ENCODE measurements at regions not wholly inside any gene's neighbourhood (a gene's known extent, or its start where the extent isn't known, plus 50 kb on each side); places are given as distances from the start of the nearest gene placed in this dataset.

DNA sequence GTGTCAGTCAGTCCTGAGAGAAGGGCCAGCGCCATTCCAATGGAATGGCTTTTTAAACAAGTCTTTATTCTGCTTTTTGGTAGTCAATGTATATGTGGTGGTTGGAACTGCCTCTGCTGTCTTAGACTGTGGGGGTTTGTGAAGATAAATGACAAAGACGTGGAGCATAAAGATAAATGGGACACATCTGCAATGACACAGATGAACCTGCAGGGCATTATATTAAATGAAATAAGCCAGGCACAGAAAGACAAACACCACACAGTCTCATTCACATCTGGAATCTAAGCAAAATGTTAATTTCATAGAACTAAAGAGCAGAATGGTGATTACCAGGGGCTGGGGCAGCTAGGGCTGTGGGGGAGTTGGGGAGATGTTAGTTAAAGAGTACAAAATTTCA is 912.8 kb upstream of the MAN1A1 start:
- ChIA-PET POLR2A (no interaction called here), CTCF (no interaction called here)
- no peak for DNase-seq (ENCODE audit: extremely low spot score)
- TF ChIP-seq, protein P1, sequence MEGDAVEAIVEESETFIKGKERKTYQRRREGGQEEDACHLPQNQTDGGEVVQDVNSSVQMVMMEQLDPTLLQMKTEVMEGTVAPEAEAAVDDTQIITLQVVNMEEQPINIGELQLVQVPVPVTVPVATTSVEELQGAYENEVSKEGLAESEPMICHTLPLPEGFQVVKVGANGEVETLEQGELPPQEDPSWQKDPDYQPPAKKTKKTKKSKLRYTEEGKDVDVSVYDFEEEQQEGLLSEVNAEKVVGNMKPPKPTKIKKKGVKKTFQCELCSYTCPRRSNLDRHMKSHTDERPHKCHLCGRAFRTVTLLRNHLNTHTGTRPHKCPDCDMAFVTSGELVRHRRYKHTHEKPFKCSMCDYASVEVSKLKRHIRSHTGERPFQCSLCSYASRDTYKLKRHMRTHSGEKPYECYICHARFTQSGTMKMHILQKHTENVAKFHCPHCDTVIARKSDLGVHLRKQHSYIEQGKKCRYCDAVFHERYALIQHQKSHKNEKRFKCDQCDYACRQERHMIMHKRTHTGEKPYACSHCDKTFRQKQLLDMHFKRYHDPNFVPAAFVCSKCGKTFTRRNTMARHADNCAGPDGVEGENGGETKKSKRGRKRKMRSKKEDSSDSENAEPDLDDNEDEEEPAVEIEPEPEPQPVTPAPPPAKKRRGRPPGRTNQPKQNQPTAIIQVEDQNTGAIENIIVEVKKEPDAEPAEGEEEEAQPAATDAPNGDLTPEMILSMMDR (IDR thresholded peaks at IDR 0.05; ENCODE audit: control extremely low read depth, extremely low read depth, low read depth, missing control alignments), result no peak

DNA sequence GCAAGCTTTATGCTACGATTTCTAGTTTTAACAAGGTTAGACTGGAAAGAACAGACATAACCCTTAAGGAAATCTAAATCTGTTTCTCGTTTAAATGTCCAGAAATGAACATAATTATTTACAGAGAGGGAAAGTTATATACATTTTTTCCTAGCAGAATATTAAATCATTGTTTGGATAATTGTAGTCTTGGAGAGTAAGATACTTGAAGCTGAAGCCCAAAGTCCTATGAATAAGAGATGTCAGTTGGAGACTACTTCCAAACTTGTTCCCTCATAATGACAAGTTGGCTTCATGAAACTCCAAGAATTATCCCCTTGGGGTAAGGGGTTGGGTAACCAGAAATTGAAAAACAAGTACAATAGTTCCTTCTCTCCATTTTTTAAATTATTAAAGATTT is 911.1 kb upstream of the MAN1A1 start:
- POLR2A ChIA-PET, result no interaction called here
- CTCF ChIA-PET, result no interaction called here

DNA sequence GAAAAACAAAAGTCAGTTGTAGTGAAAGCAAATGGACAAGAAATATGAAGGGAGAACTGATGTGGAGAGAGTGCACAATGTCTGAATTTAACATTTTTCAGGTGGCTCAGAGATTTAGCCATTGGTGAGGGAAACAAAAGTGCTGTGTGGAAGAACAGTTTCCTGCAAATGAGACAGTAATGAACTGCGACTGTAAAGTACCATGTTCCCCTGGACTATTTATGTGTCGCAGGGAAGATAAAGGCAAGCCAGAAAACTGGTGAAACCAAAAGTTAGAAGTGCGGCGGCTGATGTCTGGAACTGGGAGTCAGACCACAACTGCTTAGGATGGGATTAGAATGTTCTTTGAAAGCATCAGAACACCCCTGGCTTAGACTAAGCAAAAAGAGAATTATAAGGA is 905.1 kb upstream of the MAN1A1 start:
- TF ChIP-seq, protein P1 (IDR thresholded peaks at IDR 0.05; ENCODE audit: control extremely low read depth, extremely low read depth, low read depth, missing control alignments), result no peak
- DNase-seq (ENCODE audit: extremely low spot score), result no peak
- POLR2A ChIA-PET, result no interaction called here
- CTCF ChIA-PET, result no interaction called here

More for the DNA sequence above, 911.1 kb upstream of the MAN1A1 start:
- TF ChIP-seq, protein P1 (IDR thresholded peaks at IDR 0.05; ENCODE audit: control extremely low read depth, extremely low read depth, low read depth, missing control alignments), result no peak
- no peak for DNase-seq (ENCODE audit: extremely low spot score)

DNA sequence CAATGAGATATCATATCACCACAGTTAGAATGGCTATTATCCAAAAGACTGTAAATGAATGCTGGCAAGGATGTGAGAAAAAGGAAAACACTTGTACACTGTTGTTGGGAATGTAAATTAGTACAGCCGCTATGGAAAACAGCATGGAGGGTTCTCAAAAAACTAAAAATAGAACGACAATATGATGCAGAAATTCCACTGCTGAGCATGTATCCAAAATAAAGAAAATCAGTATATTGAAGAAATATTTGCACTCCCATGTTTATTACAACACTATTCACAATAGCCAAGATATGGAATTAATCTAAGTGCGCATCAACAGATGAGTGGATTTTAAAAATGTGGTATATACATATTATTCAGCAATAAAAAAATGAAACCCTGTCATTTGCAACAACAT is 898.9 kb upstream of the MAN1A1 start:
- CTCF ChIA-PET, result interaction anchor here (1.0 kb wide), 1 partner anchor 10 kb away, joined by 3 read pairs; no protein-coding TSS in a partner anchor
- POLR2A ChIA-PET, result no interaction called here
- no peak for DNase-seq (ENCODE audit: extremely low spot score)
- TF ChIP-seq, protein P1 (IDR thresholded peaks at IDR 0.05; ENCODE audit: control extremely low read depth, extremely low read depth, low read depth, missing control alignments), result no peak

DNA sequence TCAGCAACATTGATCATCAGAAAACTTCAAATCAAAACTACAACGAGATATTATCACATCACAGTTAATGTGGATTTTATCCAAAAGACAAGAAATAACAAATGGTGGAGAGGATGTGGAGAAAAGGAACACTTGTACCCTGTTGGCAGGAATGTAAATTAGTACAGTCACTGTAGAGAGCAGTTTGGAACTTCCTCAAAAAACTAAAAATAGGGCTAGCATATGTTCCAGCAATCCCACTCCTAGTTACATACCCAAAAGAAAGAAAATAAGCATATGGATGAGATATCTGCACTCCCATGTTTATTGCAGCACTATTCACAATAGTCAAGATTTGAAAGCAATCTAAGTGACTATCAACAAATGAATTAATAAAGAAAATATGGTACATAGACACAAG is 887.7 kb upstream of the MAN1A1 start:
- TF ChIP-seq, protein P1 (IDR thresholded peaks at IDR 0.05; ENCODE audit: control extremely low read depth, extremely low read depth, low read depth, missing control alignments), result no peak
- no peak for DNase-seq (ENCODE audit: extremely low spot score)
- ChIA-PET POLR2A (no interaction called here), CTCF (no interaction called here)

DNA sequence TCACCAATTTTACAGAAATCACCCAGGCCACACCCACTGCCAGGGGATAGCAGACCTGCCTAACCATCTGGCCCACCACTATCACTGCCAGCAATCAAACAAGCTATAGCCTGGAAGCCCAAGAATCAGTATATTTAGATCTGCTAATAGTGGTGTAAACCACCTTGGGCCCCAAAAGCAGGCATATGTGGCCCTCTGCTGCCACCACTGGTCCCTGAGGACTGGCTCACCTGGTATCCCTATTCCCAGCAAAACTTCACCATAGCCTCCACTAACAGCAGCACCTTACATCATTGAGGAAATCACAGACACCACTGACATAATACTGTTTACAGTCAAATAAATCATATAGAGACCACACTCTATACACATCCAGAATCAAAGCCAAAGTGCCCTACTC is 880.4 kb upstream of the MAN1A1 start:
- POLR2A ChIA-PET, result no interaction called here
- TF ChIP-seq, protein P1 (IDR thresholded peaks at IDR 0.05; ENCODE audit: control extremely low read depth, extremely low read depth, low read depth, missing control alignments), result no peak
- no peak for DNase-seq (ENCODE audit: extremely low spot score)
- CTCF ChIA-PET, result no interaction called here

DNA sequence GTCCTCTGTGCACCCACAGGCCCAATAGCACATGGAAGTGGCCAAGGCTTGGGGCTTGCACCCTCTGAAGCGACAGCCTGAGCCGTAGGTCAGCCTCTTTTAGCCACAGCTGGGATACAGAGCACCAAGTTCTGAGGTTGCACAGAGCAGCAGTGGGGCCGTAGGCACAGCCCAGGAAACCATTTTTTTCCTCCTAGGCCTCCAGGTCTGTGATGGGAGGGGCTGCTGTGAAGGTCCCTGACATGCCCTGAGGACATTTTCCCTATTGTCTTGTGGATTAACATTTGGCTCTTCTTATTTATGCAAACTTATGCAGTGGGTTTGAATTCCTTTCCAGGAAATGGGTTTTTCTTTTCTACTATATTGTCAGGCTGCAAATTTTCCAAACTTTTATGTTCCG is 878.7 kb upstream of the MAN1A1 start:
- ChIA-PET POLR2A (no interaction called here), CTCF (no interaction called here)
- DNase-seq (ENCODE audit: extremely low spot score), result no peak
- TF ChIP-seq, protein P1 (IDR thresholded peaks at IDR 0.05; ENCODE audit: control extremely low read depth, extremely low read depth, low read depth, missing control alignments), result no peak

All from GM10248 (cell line).